ENCODE measurements at regions not wholly inside any gene's neighbourhood (a gene's known extent, or its start where the extent isn't known, plus 50 kb on each side); places are given as distances from the start of the nearest gene placed in this dataset.

DNA sequence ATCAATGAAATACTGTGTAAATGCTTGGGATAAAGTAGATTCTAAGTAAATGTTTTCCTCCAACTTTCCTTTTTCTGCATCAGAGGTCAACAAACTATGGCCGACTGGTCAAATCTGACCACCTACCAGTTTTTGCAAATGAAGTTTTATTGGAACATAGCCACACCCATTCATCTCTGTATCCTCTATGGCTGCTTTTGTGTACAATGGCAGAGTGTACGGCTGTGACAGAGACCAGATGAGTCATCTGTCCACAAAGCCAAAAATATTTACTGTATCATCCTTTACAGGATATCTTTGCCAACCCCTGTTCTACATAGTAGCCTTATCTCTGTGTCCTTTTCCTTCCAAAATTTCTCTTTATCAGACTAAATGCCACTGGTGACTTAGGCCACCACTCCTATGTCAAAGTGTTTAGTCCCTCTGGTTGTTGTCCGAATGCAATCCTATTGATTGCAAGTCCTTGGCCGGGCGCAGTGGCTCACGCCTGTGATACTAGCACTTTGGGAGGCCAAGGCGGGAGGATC is 218.4 kb upstream of the KLF4 start:
- Histone ChIP-seq H3K27ac (ENCODE audit: low read depth, low read length, poor library complexity, severe bottlenecking) (no peak overlapping the region), H3K9ac (ENCODE audit: low read length) (no peak overlapping the region), H3K4me2 (ENCODE audit: low read length) (no peak overlapping the region)

DNA sequence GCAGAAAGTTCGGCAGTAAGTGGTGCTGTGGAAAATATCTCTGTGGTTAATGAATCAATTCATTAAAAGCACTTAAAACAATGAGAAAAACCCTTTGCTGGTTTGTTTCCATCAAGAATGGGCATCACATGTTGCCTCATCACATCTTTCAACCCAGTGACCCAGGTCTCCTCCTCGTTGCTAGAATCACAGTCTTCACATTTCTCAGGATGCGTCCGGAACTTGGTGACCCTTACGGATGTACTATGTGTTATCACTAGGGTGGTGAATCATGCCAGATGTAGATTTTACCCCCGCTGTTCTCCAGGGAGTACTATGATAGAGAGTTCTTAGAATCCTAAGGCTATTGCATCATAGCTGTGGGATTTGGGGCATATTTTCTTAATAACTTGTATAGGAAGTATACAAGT is 217.9 kb upstream of the KLF4 start:
- Histone ChIP-seq H3K4me3 (ENCODE audit: low read depth, low read length, poor library complexity, severe bottlenecking) (no peak overlapping the region), H3K4me1 (ENCODE audit: insufficient read depth, low read length, severe bottlenecking) (no peaks in the 10 kb centered on the region), H3K36me3 (ENCODE audit: insufficient read depth, low read length) (no peaks in the 10 kb centered on the region), H3K27ac (ENCODE audit: low read depth, low read length, poor library complexity, severe bottlenecking) (no peak overlapping the region), H3K9me2 (ENCODE audit: low read depth, low read length) (no peaks in the 10 kb centered on the region), H2AFZ (ENCODE audit: low read length) (no peak overlapping the region), H3K79me2 (ENCODE audit: insufficient read depth, low read length) (no peaks in the 10 kb centered on the region), H3K9me3 (ENCODE audit: low read length) (no peaks in the 10 kb centered on the region), H3K4me2 (ENCODE audit: low read length) (no peak overlapping the region), H3K9ac (ENCODE audit: low read length) (no peak overlapping the region), H4K20me1 (ENCODE audit: insufficient read depth, low read length) (no peaks in the 10 kb centered on the region), H3K27me3 (ENCODE audit: insufficient read depth, low read length) (no peaks in the 10 kb centered on the region), H3F3A (ENCODE audit: insufficient read depth, low read length) (no peaks in the 10 kb centered on the region)
- TF ChIP-seq, protein P1, sequence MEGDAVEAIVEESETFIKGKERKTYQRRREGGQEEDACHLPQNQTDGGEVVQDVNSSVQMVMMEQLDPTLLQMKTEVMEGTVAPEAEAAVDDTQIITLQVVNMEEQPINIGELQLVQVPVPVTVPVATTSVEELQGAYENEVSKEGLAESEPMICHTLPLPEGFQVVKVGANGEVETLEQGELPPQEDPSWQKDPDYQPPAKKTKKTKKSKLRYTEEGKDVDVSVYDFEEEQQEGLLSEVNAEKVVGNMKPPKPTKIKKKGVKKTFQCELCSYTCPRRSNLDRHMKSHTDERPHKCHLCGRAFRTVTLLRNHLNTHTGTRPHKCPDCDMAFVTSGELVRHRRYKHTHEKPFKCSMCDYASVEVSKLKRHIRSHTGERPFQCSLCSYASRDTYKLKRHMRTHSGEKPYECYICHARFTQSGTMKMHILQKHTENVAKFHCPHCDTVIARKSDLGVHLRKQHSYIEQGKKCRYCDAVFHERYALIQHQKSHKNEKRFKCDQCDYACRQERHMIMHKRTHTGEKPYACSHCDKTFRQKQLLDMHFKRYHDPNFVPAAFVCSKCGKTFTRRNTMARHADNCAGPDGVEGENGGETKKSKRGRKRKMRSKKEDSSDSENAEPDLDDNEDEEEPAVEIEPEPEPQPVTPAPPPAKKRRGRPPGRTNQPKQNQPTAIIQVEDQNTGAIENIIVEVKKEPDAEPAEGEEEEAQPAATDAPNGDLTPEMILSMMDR (IDR thresholded peaks at IDR 0.05; ENCODE audit: low read length) = no peak

More for the DNA sequence above, 218.4 kb upstream of the KLF4 start:
- Histone ChIP-seq H3K4me1 (ENCODE audit: insufficient read depth, low read length, severe bottlenecking) (no peaks in the 10 kb centered on the region), H3K4me3 (ENCODE audit: low read depth, low read length, poor library complexity, severe bottlenecking) (no peak overlapping the region), H3K79me2 (ENCODE audit: insufficient read depth, low read length) (no peaks in the 10 kb centered on the region), H3F3A (ENCODE audit: insufficient read depth, low read length) (no peaks in the 10 kb centered on the region), H3K9me2 (ENCODE audit: low read depth, low read length) (no peaks in the 10 kb centered on the region), H2AFZ (ENCODE audit: low read length) (no peak overlapping the region), H3K9me3 (ENCODE audit: low read length) (no peaks in the 10 kb centered on the region), H3K27me3 (ENCODE audit: insufficient read depth, low read length) (no peaks in the 10 kb centered on the region), H3K36me3 (ENCODE audit: insufficient read depth, low read length) (no peaks in the 10 kb centered on the region), H4K20me1 (ENCODE audit: insufficient read depth, low read length) (no peaks in the 10 kb centered on the region)
- TF ChIP-seq EZH2 (IDR thresholded peaks at IDR 0.05; ENCODE audit: borderline replicate concordance, low read length) = no peak
- TF ChIP-seq, protein P1 (IDR thresholded peaks at IDR 0.05; ENCODE audit: low read length) = no peak

DNA sequence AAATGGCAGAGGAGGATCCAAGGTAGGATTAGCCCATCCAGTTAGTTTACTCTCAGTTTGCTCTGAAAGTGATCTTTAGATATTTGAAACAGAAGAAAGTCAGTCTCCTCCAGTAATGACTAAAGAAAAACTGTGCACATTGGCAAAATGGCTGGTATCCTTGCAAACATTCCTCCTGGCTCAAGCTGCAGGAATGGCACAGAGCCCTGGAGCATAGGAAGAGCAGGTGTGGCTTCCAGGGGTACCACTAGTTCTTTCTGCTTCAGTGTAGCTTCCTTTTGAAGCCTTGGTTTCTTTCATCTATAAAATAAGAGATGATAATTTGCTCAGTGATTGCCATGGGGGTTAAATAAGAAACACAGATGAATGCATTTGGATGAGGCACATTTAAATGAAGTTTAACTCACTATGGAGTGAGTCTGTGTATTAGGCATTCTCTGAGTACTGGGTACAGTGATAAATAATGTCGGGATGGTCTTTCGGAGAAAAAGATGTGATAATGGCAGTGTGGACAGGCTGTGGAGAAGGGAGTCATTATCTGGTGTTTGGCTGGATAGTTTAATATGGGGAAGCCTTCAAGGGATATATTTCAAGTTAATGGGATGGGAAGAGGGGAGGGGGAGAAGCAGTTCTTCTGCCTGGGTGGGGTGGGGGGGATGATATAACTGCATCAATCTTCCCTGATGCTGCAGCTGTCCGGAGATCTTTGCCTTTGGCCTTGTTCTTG is 217.3 kb upstream of the KLF4 start:
- H3K4me1 ChIP-seq (ENCODE audit: insufficient read depth, low read length, severe bottlenecking) = no peaks in the 10 kb centered on the region
- no peaks in the 10 kb centered on the region for H4K20me1 ChIP-seq (ENCODE audit: insufficient read depth, low read length)
- TF ChIP-seq EZH2 (IDR thresholded peaks at IDR 0.05; ENCODE audit: borderline replicate concordance, low read length) = no peak
- TF ChIP-seq, protein P1 (IDR thresholded peaks at IDR 0.05; ENCODE audit: low read length) = no peak
- H3F3A ChIP-seq (ENCODE audit: insufficient read depth, low read length) = no peaks in the 10 kb centered on the region
- no peaks in the 10 kb centered on the region for H3K9me2 ChIP-seq (ENCODE audit: low read depth, low read length)
- no peak overlapping the region for H3K27ac ChIP-seq (ENCODE audit: low read depth, low read length, poor library complexity, severe bottlenecking)
- no peak overlapping the region for H2AFZ ChIP-seq (ENCODE audit: low read length)
- H3K9ac ChIP-seq (ENCODE audit: low read length) = no peak overlapping the region
- no peaks in the 10 kb centered on the region for H3K27me3 ChIP-seq (ENCODE audit: insufficient read depth, low read length)
- no peak overlapping the region for H3K4me2 ChIP-seq (ENCODE audit: low read length)
- no peaks in the 10 kb centered on the region for H3K9me3 ChIP-seq (ENCODE audit: low read length)
- no peaks in the 10 kb centered on the region for H3K36me3 ChIP-seq (ENCODE audit: insufficient read depth, low read length)
- no peak overlapping the region for H3K4me3 ChIP-seq (ENCODE audit: low read depth, low read length, poor library complexity, severe bottlenecking)
- H3K79me2 ChIP-seq (ENCODE audit: insufficient read depth, low read length) = no peaks in the 10 kb centered on the region

Measured in OCI-LY1 (cell line).